GM19238 (cell line): ENCODE measurements at regions not wholly inside any gene's neighbourhood (a gene's known extent, or its start where the extent isn't known, plus 50 kb on each side); places are given as distances from the start of the nearest gene placed in this dataset.

Source experiments
- DNase-seq: peaks from one replicate; pipeline ENCODE4 v3.0.0; 2011; ENCODE audit warnings: low spot score; ENCODE audit not compliant: insufficient read length

DNA sequence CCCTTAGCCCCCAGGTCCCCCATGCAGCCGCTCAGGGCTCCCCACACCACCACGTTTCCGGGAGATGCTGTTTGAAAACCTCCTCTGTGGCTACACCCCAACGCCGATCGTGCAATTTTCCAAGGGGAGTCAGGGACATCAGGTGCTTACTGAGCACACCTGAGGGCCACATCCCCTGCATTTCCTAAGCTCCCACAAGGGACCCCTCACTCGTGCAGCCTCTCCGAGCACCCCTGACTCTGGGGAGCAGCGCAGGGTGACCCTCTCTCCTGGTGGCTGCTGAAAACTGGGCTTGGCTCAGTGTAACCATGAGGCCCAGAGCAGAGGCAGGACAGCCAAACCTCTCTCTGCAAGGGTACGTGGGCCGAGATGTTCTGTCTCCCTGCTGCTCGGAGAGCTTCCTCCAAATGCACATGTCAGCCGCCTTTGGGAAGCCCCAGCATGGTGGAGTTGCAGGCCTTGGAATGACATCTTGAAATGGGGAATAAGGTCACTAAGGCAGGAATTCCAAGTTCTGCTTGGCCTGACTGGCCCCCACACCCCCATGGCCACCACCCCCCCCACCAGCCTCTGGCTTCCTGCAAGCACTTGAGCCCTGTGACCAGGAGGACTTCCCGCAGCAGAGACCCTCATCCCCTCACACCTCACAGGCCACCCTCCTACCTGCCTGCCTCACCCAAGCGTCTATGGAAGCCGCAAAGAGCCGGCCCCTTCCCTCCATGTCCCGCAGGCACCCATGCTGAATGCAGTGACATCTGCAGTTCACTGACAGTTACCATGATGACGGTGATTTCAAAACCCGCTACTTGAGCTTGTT, 257.4 kb downstream of the BRD1 start:
- DNase-seq: no peak

DNA sequence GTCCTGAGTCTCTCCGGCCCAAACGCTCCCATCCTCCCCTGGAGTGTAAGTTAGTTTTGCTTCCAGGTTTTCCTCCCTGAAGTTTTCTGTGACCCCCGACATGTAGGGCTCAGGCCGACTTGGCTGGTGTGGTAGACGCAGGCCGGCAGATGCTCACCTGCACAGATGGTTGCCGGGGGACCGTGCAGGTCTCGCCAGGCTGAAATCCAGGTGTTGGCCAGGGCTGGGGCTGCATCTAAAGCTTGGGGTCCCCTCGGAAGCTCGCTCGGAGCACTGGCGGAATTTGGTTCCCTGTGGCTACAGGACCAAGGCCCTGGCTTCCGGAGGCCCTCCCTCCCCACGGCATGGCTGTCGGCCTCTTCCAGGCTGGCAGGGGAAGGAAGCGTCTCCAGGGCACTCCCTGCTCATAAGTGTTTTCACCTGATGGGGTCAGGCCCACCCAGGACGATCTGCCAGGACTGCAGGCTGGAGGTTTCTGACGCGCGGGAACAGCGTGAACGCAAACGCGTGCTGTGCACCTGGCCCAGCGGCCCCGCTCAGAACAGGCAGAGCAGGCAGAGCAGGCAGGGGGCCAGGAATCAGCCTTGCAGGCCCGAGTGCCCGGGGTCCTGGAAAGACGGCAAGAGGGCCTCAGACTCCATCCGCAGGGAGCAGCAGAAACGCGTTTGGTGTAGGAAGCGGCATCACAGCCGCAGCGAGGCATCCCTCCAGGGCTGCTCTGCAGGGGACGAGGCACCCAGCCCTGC, 258.2 kb downstream of the BRD1 start:
- no peak for DNase-seq

DNA sequence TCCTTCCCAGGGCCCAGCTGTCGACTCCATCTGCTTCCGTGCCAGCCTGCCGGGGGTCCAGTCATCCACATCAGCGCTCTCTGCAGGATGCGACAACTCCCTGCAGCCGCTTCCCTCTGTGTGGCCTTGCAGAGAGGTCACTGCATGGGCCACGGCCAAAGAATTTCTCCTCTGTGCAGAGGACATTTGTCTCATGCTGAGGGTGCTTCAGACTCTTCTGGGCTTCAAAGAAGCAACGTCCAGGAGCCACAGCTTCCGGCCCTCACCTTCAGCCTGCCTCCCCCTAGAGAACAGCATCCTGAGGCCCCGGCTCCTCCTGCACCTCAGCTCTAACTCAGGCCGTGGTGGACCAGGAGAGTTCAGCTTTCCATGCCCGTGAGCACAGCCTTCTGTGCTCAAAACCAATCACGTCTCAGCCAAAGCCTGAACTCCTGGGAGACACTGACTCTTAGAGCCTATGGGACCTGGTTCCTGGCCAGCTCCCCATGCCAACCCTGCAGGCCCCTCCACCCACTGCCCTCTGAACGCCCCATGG, 258.9 kb downstream of the BRD1 start:
- no peak for DNase-seq

DNA sequence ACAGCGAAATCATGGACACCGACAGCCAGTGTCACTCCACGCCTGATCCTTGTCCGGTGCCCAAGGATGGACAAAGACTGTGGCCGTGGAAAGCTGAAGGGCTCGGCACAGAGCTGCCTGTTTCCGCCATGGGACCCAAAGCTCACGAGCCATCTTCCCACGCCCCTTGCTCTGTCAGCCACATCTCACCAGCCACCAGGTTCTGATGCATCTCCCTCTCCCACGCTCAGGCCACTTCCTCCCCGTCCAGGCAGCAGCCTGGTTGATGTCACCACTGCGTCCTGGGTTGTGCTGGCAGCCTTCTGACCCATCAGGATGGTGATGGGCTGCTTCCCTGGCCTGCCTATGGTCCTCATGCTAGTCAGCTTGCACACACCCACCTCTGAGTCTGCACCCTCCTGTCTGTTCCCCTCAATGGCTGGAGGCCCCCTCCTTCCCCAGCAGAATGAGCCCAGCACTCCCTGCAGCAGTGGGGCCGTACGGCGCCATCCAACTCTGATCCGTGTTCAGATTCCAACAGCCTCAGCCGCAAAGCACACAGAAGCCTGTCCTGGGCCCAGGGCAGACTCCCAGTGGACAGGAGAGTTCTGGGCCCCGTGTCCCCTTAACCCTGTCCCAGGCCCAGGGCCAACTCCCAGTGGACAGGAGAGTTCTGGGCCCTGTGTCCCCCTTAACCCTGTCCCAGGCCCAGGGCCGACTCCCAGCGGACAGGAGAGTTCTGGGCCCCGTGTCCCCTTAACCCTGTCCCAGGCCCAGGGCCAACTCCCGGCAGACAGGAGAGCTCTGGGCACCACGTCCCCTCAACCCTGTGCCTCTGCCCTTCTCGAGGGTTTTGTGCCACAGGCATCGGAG, 259.5 kb downstream of the BRD1 start:
- no peak for DNase-seq

DNA sequence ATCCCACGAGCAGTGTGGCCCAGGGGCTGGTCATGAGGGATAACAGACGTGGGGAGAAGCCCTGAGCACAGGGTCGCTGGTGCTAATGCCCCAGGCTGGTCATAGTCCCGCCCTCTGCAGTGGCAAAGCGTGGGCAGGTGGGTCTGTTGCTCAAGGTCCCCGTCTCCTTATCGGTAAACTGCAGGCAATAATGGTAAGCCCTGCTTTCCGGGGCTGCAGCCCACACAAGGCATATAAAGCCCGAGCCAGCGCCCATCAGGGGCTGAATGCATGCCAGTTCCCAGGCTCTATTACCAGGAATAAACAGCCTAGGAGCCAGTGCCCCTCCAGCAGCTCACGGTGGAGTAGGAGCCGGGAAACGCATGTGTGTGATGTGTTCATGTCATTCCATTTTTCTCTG, 261.0 kb downstream of the BRD1 start:
- no peak for DNase-seq

DNA sequence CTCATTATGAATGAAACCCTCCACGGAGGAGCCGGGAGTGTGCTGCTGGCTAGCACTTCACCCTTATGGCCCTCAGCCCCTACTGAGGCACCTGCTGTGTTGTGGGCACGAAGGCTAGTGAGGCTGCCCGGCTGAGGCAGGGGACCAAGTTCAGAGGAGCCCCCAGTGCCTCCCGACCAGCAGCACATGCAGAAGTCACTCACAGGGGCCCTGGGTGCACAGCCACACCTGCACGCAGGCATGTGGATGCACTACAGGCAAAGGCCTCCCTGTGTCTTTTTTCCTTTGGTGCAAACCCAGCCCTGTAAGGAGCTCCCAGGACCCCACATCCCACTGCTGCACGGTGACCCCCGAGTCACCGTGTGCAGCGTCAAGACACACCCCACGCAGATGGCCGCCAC, 261.5 kb downstream of the BRD1 start:
- no peak for DNase-seq

DNA sequence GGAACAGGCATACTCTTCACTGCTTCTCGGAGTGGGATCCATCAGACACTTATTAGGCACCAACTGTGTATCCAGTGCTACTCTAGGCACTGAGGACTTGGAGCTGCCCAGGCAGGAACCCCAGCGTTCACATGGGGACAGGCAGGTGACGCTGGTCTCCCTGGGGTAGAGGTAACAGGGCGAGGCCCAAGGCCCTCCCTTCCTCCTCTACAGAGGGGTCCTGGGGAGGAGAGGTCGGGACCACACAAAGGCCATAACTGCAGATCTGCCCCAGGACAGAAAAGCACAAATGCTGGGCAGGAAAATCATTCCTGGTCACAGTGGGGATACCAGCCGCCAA, 262.2 kb downstream of the BRD1 start:
- no peak for DNase-seq

DNA sequence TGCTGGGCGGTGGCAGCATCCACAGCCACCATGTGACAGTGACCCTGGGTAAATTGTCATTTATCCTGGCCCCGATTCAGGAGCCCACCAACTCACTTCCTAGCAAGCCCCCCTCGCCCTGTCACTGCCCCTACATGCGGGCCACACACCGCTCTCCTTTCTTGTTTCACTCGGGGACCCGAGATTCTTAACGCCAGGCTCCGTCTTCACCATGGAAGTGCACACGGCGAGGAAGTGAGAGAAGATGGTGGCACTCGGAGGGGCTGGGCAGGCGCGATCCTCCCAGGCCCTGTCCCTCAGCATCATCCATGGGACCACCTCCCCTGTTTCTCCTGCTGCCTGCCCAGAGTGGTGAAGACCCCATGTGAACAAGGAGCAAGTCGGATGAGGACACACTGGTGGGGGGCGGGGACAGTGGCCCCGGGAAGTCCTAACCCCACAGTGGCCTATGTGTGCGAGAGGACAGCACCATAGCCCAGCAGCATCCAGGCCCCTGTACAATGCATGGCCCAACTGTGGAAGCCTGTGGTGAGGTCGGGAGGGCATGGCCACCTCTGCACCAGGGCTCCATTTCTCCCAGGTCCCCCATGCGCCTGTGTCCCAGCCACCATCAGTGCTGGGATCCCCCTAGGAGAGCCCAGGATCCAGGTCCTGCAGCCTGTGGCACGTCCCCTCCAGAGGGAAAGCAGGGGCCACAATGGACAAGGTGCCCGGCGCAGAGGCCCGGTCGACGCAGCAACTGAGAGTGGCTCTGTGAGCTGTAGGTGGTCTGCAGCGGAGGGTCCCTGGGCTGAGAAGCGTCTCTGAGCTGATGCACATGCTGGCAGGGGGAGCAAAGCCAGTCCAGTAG, 262.8 kb downstream of the BRD1 start:
- DNase-seq: no peak

DNA sequence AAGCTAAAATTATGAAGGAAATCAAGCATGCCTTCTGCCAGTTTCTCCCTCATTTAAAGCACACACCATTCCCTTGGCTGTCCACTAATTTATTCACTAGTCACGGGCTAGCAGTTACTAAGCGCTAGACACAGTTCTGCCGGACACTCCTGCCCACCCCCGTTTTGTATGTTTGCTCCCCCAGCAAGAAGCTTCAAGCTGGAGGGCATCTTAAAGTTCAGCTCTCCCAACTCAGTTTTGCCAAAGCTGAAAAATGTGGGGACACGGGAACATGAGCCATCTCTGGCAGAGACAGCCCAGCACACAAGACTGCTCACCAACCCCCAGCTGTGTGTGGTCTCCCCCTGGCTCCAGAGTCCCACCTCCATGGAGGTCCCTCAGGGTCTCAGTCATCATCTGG, 263.6 kb downstream of the BRD1 start:
- DNase-seq: no peak

DNA sequence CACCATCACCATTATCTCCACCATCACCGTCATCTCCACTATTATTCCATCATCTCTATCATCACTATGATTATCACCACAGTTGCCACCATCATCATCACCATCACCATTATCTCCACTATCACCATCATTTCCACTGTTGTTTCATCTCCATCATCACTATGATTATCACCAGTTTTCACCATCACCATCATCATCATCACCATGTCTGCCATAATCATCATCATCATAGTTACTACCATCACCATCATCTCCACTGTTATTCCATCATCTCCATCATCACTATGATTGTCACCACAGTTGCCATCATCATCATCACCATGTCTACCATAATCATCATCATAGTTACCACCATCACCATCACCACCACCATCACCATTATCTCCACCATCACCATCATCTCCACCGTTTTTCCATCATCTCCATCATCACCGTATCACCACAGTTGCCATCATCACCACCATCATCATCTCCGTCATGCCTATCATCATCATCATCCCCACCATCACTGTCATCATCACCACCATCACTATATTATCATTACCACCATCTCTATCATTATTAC, 264.9 kb downstream of the BRD1 start:
- DNase-seq: no peak

DNA sequence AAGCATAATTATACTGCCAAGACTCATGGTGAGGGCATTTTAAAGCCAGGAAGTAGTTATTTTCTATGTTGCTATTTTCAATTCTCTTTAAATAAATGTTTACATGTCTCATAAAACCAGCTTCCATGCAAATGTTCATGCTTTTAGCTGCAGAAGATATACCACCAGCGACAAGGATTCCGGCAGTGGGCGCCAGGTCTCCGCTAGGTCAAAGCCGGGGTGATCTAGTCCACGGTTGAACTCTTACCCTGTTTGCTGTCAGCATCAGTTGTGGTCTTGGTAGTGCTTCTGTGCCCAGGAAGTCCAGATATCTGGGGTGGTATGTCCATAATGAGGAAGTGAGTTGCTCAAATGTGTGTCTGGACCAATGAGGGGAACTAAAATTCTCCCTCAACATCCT, 265.7 kb downstream of the BRD1 start:
- no peak for DNase-seq

DNA sequence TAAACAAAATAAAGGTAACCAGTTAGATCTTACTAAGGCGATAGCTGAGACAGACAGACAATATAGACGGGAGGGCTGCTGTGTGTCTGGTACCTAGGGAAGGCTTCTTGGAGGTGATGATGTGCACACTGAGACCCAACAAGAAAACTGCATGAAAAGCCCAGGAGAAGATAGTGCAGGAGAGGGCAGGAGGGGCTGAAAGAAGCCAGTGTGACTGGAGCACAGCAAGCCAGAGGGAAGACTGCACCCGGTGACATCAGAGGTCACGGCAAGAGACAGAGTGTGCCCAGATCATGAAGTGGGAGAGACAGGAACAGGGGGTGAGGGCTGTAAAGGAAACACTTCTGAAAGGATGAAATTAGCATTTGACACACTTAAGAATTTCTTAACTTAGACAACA, 266.3 kb downstream of the BRD1 start:
- no peak for DNase-seq

DNA sequence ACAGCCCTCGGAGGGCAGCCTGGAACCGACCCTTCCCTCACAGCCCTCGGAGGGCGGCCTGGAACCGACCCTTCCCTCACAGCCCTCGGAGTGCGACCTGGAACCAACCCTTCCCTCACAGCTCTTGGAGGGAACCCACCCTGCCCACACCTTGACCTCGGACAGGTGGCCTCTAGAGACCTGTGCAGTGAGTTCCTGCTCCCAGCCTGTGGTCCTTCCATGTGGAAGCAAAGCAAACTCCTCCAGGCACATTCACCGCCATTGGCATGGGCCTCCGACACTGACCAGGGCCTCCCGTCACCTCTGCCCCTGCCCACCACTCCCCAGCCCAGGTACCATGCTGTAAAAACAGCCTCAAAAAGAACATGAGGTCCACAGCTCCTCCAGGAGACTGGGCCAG, 272.1 kb downstream of the BRD1 start:
- DNase-seq: no peak

DNA sequence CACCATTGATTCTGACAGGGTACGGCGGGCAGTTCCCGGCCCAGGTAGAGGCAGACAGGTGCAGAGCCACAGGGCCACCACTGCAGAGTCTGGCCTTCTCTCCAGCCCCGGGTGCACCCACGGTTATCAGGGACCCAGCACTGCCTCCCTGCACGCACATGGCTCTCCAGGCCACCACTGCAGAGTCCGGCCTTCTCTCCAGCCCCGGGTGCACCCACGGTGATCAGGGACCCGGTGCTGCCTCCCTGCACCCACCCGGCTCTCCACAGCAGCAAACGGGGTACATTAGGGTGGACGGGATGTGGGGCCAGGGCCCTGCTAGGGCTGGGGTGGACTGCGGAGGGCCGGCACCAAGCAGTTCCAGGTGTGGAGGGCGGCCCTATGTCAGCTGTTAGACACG, 272.9 kb downstream of the BRD1 start:
- DNase-seq: no peak

DNA sequence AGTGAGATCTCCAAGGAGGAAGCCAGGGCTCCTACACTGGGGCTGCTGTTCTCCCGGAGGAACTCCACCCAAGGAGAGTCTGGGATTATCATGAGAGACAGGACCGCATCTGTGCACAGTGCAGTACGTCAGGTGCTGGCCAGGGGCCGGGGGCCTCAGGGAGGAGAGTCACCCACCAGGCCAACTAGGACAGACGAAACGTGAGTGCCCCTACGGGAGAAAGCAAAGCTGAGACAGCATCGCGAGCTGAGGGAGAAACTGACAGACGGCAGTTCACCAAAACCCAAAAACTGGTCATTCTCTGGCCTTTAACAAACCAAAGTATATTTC, 273.4 kb downstream of the BRD1 start:
- DNase-seq: no peak

DNA sequence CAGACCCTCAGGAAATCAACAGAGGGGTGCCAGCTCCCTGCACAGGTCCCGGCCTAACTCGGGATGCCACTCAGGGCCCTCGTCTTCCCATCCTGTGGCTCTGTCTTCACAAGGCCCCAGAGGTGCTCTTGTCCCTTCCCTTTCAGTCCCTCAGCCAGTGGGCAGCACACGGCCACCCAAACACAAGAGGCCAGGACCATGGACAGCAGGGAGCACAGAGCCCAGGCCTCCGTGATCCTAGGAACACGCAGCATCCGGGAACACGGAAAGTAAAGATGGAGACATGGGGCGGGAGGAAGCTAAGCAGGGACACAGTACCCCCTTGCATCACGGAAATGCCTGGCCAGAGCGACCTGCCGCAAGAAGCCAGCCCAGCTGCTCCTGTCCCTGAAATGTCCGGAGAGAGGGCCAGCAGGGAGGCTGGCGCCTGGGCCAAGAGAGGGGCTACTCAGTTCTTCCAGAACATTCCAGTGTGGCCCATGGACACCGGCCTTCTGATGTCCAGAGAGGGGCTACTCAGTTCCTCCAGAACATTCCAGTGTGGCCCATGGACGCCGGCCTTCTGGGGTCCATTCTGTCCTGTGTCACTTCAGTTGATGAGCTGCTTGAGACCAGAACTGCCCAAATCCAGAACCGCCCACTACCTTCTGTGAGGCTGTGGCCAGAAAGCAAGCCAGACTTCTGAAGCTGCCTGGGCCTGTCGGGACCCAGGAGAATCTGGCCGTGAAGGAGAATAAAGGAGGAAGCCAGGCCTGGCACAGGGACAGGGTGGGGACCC, 274.0 kb downstream of the BRD1 start:
- no peak for DNase-seq

DNA sequence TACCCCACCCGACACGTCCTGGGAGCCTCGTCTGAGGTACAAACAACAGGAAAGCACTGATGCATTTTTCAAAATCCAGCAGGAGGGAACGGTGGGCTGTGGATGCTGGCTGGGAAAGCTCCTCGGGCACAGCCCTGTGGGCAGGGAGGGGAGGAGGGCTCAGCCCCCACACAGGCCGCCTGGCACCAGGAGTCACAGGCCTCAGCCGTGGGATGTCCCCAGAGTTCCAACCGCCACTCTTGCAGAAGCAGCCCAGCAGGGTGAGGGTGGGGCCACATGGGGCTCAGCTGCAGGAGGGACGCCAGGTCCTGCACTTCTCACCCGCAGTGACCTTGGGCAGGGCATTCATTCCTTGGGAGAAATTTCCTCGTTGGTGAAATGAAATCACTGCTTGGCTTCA, 274.6 kb downstream of the BRD1 start:
- no peak for DNase-seq

DNA sequence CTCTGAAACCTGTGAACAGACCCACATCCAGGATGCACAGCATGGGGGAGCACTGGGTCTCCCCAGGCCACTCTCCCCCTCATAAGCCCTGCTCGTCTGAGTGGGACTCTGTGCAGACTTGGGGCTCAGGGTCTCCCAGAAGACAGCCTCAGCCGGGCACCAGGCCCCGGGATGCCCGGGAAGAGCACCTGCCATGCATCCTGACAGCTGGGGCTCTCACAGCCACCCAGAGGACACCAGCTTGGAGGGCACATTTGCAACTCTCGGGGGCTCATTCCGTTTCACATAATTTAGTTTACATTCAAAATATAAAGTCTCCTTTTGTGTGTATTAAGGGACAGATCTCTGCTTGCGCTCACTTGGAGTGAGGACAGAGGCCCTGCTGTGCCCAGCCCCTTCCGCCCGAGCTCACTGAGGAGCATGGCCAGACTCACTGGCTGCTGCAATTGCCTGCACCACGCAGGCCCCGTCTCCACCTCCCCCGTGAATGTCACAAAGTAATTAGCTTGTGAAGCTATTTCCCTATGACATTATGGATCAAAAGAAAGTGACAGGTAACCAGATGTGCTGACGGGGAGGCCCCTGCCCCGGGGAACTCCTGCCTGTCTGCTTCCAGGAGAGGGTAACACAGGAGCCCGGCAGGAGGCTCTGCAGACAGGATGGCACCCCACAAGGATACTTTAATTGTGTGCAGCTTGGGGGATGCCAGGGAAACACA, 275.6 kb downstream of the BRD1 start:
- DNase-seq: no peak

DNA sequence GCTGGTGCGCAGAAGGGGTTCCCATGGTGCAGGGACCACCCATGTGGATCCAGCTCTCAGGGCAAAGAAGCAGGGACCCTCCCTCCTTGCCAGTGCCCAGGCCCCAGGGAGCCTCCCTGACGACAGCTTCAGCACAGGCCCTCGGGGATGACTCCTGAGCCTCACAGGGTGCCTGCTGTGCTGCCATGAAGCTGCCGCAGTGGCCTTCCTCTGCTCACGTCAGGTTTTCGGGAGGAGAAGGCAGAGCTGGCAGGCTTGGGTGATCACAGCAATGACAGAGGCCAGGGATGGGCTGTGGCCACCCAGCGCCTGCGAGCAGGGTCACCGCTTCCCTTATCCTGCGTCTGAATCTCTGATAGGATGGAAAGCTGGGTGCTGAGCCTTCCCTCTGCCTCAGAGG, 276.2 kb downstream of the BRD1 start:
- DNase-seq: no peak
